ENCODE measurements at regions not wholly inside any gene's neighbourhood (a gene's known extent, or its start where the extent isn't known, plus 50 kb on each side); places are given as distances from the start of the nearest gene placed in this dataset.

GRCh38 chr13:39881383-39881782 lies 225.9 kb downstream of the COG6 start:
- TF ChIP-seq MAX (IDR thresholded peaks at IDR 0.05; ENCODE audit: low read depth, low read length) (no peak), MYC (IDR thresholded peaks at IDR 0.05; ENCODE audit: low read depth, low read length) (no peak), POLR2A (IDR thresholded peaks at IDR 0.05; ENCODE audit: extremely low read depth, insufficient read length) (no peak), CTCF (IDR thresholded peaks at IDR 0.05; ENCODE audit: low read depth, low read length) (no peak)
- H3K4me3 ChIP-seq (ENCODE audit: low read depth, low read length): no peak overlapping the region
- no peak for DNase-seq (ENCODE audit: low read depth)

GRCh38 chr13:39881887-39882286 lies 226.4 kb downstream of the COG6 start:
- no peak for DNase-seq (ENCODE audit: low read depth)
- TF ChIP-seq MAX (IDR thresholded peaks at IDR 0.05; ENCODE audit: low read depth, low read length) (no peak), MYC (IDR thresholded peaks at IDR 0.05; ENCODE audit: low read depth, low read length) (no peak), POLR2A (IDR thresholded peaks at IDR 0.05; ENCODE audit: extremely low read depth, insufficient read length) (no peak), CTCF (IDR thresholded peaks at IDR 0.05; ENCODE audit: low read depth, low read length) (no peak)
- H3K4me3 ChIP-seq (ENCODE audit: low read depth, low read length): no peak overlapping the region

- no peak for DNase-seq (ENCODE audit: low read depth)
- no peak for TF ChIP-seq MAX (IDR thresholded peaks at IDR 0.05; ENCODE audit: low read depth, low read length)
- TF ChIP-seq MYC (IDR thresholded peaks at IDR 0.05; ENCODE audit: low read depth, low read length): no peak
- no peak for TF ChIP-seq CTCF (IDR thresholded peaks at IDR 0.05; ENCODE audit: low read depth, low read length)
Observed at GRCh38 chr13:39884166-39884565, 228.7 kb downstream of the COG6 start.

GRCh38 chr13:39886336-39886735 lies 230.9 kb downstream of the COG6 start:
- no peak overlapping the region for H3K4me3 ChIP-seq (ENCODE audit: low read depth, low read length)
- TF ChIP-seq POLR2A (IDR thresholded peaks at IDR 0.05; ENCODE audit: extremely low read depth, insufficient read length) (no peak), MYC (IDR thresholded peaks at IDR 0.05; ENCODE audit: low read depth, low read length) (no peak), CTCF (IDR thresholded peaks at IDR 0.05; ENCODE audit: low read depth, low read length) (no peak), MAX (IDR thresholded peaks at IDR 0.05; ENCODE audit: low read depth, low read length) (no peak)
- DNase-seq (ENCODE audit: low read depth): no peak

More at GRCh38 chr13:39884166-39884565, 228.7 kb downstream of the COG6 start:
- no peak overlapping the region for H3K4me3 ChIP-seq (ENCODE audit: low read depth, low read length)

- TF ChIP-seq MAX (IDR thresholded peaks at IDR 0.05; ENCODE audit: low read depth, low read length) (no peak), CTCF (IDR thresholded peaks at IDR 0.05; ENCODE audit: low read depth, low read length) (no peak), MYC (IDR thresholded peaks at IDR 0.05; ENCODE audit: low read depth, low read length) (no peak), POLR2A (IDR thresholded peaks at IDR 0.05; ENCODE audit: extremely low read depth, insufficient read length) (no peak)
- no peak overlapping the region for H3K4me3 ChIP-seq (ENCODE audit: low read depth, low read length)
- DNase-seq (ENCODE audit: low read depth): no peak
Observed at GRCh38 chr13:39887387-39887786, 231.9 kb downstream of the COG6 start.

Data from NB4 (cell line).